ENCODE measurements at regions not wholly inside any gene's neighbourhood (a gene's known extent, or its start where the extent isn't known, plus 50 kb on each side); places are given as distances from the start of the nearest gene placed in this dataset.

DNA sequence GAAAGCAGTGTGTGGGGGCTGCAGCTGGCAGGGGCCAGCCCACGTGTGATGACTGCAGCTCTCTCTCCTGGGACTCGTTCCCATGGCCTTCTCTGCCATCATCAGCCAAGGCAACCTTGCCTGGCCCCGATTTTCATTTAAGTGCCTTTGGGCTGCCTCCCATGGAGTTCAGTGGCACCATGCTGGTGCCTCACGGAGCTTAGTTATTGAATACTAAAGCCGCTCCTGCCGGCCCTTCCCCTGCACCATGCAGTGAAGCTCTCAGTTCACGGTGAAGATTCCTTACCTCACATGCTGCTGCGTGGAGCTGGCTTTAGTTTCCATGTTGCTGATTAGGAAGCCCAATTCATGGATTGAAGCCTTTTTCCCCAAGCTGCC, 141.5 kb upstream of the EEPD1 start:
- no peak for DNase-seq

DNA sequence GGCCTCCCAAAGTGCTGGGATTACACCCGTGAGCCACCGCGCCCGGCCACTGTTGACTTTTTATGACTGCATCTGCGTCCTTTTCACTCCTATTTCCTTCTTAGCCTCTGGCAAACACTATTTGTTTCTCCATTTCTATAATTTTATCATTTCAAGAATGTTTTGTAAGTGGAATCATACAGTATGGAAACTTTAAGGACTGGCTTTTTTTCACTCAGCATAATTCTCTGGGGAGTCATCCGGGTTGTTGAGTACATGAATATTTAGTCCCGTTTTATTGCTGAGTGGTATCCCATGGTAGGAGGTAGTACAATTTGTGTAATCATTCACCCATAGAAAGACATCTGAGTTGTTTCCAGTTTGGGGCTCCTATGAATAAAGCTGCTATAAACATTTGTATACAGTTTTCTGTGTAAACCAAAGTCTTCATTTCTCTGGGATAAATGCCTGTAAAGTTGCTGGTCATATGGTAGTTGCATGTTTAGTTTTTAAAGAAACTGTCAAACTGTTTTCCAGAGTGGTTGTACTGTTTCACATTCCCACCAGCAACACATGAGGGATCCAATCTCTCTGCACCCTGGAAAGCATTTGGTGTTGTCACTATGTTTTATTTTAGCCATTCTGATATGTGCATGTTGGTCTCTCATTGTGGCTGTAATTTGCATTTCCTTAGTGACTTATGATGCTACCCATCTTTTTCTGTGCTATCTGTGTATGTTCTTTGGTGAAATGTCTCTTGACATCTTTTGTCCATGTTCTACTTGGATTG, 139.6 kb upstream of the EEPD1 start:
- DNase-seq, result no peak

DNA sequence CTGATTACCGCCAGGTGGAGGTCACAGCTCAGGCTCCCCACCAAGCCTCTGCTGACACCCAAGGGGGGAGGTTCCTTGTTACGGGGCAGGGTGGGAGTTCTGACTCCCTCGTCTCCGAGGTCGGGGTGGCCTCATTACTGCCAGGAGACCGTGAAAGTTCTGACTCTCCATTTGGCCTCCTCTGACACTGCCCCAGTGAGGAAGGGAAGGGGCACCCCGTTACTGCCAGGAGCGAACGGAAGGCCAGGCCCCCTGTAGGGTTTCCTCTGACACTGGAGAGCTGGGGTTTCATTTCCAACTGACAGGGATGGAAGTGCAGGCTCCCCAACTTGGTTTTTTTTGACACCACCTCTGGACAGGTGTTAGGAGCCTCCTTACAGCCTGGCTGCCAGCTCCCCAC, 138.1 kb upstream of the EEPD1 start:
- DNase-seq, result no peak

DNA sequence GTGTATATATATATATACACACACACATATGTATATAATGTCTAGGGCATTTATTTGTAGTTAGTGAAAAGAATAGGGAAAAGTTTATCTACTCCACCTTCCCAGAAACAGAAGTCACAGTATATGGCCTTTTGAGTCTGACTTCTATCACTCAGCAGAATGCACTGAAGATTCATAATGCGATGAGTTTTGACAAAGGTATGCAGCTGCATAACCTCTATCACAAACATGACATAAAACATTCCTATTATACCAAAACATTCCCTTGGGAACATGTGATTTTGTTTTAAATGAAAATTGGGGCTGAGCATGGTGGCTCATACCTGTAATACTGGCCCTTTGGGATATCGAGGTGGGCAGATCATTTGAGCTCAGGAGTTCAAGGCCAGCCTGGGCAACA, 137.3 kb upstream of the EEPD1 start:
- DNase-seq, result no peak

DNA sequence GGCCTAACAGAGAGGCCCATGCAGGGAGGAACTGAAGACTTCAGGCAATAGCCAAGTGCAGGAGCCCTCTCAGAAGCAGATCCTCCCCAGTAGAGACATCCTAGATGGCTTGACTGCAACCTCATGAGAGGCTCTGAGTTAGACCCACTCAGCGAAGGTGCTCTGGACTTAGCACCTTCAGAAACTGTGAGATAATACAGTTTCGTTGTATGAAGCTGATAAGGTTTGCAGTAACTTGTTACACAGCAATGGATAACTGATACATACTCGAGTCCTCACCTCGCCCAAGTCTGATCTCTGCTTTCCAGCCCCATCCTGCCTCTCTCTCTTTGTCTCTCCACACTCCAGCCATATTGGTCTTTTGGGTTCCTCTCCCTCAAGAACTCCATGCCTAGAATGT, 136.4 kb upstream of the EEPD1 start:
- DNase-seq, result no peak

DNA sequence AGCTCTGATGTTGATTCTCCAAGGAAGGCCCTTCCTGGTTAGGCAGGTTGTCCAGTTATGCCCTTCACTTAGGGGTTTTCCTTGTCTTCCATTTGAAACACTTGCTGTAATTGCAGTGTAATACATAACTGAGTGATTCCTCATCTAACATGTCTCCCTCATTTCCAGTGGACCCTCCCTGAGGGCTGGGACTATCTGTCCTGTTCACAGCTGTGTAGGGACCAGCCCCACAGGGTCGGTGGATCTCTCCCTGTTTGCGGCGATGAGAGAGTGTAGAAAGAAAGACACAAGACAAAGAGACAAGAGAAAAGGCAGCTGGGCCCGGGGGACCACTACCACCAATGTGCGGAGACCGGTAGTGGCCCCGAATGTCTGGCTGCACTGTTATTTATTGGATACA, 135.9 kb upstream of the EEPD1 start:
- no peak for DNase-seq

DNA sequence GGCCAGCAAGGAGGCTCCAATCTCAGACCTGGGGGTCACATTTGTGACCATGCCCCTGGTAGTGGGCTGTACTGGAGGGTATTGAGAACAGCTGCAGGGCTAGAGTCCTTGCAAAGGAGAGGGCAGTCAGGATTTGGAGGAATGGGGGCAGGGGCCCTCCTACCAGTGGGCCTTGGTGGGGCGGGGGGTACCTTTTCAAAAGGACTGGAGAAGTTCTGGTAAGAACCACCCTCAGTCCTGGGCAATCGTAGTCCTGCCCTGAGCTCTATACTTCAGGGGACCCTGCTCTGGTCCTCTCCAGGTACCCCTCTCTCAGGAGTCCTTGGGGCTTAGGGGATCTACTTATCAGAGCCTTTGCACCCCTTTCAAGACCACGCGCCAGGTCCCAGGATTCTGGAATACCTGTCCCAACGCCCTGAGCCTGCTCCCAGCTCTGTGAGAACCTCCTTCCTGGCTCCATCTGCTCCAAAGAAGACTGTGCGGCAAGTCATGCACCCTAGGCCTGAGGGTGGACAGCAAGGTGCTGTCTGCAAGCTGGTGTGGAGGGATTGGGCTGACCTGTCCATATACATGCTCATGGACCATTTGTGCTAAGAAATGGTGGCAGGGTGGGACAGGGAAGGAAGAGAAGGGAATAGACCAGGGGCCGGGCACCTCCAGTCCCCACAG, 134.1 kb upstream of the EEPD1 start:
- DNase-seq, result no peak

DNA sequence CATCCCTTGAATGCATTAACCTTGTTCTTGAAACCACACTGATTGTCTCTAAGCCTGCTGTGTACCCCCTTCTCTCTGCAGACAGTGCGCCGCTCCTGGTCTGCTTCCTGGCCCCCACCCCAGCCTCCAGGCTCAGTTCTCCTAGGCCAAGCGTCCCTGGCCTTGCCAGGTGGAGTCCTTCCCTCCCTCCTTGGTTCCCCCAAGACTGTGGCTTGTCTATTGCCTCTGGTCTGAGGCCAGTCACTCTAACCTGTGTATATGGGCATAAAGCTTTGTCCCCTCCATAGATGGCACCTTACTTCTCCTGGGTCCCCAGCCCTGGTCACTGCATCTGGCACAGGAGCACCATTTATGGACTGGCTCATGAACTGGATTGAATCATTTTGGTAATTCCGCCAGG, 133.5 kb upstream of the EEPD1 start:
- no peak for DNase-seq

DNA sequence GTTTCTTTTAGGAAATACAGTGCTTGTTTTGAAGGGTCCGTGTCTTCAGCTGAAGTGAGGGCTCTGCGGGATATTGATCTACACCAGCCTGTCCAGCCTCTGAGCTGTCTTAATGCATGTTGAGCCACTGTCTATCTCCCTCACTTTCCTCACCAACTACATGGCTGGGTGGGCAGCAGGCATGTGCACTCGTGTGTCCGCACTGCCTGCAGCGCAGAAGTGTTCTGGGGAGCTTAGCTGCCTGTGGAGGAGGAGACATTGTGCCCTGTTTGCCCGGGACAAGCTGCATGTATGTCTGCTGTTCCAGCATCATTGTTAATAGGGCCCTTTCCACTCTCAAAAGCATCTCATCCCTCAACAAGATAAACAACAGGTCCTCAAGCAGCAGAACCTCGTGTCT, 133.1 kb upstream of the EEPD1 start:
- no peak for DNase-seq

DNA sequence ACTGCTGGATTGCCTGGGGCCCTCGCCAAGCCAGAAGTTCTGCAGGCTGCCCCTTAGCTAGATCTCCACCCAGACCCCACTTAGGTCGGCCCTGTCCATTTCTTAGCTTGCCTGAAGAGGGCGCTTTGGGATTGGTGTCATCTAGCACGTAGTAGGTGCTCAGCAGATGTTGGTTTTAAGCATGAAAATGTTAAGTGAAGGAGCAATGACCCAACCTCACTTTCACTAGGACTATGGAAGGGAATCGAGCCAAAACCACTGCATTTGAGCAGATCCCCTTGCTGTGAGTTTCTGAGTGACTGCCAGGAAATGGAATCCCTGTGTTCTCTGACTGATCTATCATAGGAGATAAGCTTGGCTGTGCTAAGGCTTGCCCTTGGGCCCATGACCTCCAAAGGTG, 131.7 kb upstream of the EEPD1 start:
- DNase-seq, result no peak

DNA sequence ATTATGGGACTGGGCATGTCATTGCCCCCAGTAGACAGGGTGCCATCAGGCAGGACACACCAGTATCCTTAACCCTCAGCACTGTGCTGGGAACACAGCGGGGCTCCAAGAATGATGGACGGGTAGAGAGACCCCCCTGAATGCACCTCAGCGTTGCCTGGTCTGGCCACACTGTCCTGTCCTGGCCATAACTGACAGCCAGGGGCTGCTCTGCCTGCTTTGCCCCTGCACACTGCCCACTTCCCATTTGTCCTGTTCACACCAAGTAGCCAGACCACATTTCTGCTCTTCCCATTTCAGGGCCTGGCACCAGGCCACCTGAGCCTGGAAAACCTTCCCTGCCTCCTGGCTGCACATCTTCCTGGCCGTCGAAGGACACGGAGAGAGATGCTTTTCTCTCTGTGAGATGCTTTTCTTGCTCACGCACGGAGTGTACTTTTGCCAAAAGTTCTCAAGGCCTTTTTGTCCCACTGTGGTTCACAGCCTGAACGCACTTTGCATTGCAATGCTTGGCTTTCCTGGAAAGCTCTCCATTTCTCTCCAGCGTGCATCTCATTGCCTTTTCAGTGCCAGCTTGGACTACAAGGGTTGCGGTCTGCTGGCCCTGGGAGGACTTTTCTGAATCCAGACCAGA, 131.0 kb upstream of the EEPD1 start:
- DNase-seq, result no peak

DNA sequence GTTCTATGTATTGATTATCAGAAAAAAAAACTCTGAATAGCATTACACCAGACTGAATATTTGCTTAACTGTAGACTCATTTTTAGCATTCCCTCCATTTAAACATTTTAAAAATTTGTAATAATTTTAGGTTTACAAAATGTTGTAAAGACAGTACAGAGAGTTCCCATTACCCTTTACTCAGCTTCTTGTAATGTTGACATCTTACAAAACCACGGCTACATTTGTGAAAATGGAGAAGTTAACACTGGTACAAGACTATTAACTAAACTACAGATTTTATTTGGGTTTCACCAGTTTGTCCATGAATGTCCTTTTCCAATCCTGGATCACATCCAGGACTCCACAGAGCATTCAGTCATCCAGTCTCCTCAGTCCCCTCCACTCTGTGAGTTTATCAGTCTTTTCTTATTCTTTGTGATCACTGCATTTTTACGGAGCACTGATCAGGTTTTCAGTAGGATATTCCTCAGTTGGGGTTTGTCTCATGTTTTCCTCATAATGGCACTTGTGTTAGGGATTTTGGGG, 130.0 kb upstream of the EEPD1 start:
- no peak for DNase-seq

DNA sequence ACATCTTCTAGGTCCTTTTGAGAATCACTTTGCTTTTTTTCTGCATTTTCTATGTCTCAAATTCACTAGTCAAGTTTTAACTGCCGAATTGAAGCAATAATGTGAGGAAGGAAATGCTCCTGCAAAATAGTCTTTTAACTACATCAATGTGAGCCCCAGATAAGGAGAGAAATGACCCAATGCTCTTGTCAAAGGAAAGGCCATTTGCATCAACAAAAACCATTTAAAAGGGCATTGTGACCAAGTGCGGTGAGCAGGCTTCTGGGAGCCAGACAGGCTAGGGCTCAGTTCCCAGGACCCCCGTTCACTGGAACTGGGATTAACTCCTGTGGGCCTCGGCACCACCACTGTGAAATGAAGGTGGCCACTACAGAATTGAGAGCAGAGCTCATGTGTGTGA, 127.9 kb upstream of the EEPD1 start:
- no peak for DNase-seq

DNA sequence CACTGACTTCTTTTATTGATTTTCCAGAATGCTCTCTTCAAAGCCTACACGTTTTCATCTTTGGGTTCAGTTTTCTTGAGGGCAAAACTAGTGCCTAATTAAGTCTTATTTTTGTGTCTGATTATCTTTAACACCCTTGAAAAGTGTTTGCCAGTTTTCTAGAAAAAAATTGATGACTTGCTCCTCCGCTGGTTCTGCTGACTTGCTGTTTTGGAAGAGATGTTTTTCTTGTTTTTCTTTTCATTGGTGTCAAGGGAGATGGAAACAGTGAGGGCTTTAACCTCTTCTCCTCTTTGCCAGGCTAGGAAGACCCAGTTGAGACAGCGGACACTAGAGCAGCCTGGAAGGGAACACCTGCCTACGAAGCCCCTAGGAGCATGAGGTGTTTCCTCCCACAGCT, 123.7 kb upstream of the EEPD1 start:
- no peak for DNase-seq

DNA sequence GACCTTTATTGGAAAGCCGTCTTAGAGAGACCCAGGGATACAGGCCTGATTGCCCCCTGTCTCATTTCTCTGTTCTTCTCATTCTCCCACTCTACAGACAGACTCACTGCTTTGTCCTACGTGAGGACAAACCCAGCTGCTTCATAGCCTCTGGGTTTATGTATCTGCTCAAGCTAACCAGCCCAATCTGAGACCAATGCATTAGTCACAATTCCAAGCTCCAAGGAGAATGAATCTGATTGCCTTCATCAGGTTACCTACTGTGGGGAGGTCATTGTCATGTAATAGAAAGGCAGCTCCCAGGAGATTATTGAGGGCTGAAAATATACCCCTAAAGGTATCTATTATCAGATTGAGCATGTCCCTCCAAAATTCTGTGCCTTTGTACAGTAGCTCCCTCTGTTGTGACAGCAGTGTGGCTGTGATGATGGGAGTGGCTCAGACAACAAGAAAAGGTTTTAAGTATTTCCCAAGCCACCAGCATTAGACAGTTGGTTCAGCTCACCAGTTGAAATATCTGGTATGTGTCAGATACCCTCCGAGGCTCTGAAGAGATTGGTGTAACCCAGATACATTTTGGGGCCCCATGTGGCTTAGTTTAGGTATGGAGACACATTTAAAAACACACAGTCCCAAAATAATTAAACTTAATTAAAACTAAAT, 123.1 kb upstream of the EEPD1 start:
- DNase-seq, result no peak

DNA sequence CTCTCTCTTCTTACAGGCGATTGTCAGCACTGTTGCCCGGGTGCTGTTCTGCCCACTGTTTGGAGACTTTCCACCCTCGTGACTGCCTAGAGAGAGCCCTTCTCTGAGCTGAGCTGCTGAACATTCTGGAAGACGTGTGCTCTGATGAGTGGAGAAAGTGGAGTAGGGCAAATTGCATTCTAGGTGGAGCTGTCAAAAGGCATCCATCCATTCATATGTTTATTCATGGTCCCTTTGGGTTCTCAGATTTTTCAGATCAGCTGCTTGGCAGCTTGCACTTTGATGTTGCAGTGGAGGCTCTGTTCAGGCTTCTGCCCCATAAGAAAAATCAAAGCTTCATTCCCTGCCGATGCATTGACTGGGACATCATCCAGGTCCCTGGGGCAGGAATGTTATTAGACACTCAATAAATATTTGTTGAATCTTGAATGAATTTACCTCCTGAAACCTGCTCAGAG, 120.7 kb upstream of the EEPD1 start:
- no peak for DNase-seq

DNA sequence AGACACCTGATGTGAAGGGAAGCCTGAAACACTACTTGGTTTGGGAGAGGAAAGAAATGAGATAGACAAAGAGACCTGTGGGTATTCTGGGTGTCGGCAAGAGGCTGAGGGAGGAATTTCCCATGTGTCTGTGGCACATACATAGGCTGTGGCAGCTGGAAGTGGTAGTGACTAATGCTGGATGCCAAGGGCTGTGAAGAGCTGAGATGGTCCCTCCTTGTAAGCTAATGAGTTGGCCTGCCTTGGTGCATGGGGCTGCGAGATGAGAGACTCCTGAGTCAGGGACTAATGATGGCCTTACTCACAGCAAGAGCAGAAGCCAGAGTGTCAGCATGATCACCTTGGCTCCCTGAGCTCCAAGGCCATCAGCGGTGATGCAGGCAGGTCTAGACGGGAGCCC, 119.0 kb upstream of the EEPD1 start:
- DNase-seq, result no peak

DNA sequence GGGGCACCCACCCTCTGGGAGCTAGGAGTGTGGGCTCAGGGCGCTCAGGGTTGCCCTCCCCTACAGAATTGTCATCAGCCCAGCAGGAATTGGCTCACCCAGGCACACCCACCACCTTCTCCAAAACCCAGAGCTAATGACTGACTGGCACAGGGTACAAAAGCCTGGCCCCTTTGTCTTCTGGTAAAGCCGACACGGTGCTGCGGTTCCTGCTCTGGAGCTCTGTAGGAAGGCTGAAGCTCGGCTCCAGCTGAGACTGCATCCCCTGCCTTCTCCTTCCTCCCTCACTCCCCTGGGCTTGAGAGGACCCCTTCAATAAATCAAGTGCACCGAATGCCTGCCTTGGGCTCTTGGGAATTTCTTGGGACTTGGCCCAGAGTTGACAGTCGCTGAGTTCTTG, 117.9 kb upstream of the EEPD1 start:
- no peak for DNase-seq

DNA sequence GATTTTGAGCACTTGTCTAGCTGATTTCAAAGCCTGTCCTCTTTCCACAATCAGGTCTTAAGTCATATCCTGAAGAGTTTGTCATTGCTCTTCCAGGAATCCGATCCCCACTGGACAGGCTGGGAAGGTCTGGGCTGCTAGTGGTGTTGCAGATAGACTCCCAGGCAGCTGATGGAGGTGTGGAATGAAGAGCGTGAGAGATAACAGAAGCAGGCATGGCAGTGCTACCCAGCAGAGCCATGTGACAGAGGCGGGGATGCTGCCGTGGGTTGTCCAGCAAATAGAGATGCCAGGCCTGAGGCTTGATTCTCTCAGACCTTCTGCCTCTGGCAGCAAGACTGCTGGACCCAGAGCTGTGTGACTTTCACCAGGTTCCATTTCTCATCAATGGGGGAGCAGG, 116.5 kb upstream of the EEPD1 start:
- no peak for DNase-seq

DNA sequence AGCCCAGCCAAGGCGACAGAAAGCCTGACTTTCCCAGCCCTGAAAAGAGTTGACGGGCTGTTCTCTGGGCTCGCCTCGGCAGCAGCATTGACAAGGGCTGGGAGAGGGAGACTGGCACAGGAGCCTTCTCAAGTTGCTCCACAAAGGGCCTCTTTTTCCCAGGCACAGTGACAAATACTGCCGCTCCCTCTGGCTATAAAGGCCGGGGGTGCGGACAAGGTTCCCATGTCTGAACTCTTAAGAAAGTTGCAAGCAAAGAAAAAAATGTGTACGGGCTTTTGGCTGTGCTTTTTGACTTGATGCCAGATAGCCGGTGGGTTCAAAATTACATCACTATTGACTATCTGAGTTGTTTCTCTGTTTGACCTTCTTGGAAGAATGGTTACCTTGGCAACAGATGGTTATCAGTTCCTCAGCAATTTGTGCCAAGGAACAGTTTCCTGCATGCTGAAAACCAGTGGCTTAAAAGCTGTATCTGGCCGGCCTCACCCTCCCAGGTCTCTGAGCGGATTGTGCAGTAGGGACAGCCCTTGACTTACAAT, 115.9 kb upstream of the EEPD1 start:
- no peak for DNase-seq

DNA sequence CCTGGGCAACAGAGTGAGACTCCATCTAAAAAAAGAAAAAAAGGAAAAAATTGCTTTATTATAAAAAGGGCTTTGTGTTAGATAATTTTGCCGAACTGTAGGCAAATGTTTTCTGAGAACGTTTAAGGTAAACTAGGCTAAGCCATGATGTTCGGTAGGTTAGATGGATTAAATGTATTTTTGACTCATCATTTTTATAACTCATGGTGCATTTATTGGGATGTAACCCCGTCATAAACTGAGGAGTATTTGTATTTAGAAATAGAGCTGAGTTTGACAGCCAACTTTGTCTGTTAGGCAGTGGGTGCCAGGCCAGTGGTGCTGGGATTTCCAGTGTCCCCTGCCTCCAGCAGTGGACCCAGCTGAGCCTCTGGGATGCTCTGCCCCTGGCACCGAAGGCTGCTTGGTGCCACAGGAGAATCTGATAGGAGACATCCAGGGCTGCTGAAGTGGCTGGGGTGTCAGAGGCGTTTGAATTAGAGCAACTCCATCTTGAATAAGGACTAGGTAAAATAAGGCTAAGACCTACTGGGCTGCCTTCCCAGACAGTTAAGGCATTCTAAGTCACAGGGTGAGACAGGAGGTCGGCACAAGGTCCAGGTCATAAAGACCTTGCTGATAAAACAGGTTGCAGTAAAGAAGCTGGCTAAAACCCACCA, 114.9 kb upstream of the EEPD1 start:
- no peak for DNase-seq

DNA sequence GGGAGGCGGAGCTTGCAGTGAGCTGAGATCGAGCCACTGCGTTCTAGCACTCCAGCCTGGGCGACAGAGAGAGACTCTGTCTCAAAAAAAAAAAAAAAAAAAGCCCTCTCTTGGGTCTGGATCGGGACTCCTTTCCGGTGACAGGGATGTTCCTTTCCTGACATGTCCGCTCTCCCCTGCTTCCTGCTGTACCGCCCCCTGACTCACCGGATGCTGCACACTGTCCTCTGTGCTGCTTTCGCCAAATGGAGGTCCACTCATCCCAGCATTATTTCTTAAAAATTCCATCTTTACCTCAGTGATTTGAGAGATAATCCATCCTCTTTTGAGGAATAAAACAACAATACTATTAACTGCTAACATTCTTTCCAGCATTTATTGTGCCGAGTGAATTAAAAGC, 113.8 kb upstream of the EEPD1 start:
- DNase-seq, result no peak

DNA sequence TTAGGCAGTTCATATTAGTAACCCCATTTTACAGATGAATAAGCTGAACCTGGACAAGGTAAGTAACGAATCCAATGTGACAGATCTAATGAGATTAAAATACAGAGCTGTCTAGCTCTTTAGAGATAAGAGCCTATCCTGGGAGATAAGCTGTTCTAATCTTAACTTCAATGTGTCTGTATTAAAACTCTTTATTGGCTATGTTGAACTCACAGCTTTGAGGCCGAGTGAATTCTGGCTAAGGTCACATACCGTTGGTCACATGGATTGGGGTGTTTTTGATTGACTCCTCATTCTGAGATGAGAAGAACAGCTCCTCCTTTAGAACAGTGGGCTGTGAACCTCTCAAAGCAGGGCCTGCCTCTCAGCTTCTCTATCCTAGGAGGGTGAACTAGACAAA, 113.4 kb upstream of the EEPD1 start:
- DNase-seq, result no peak

All from activated effector memory CD4-positive, alpha-beta T cell treated with Interleukin-2 at 50 U/mL for 16 hours (primary cell).